Vagina (tissue), 2 donors: ENCODE measurements at regions not wholly inside any gene's neighbourhood (a gene's known extent, or its start where the extent isn't known, plus 50 kb on each side); places are given as distances from the start of the nearest gene placed in this dataset.
"Not testable (repeated sequence)": the region's sequence is repeated elsewhere in the genome, so short reads cannot be mapped to it uniquely, and the experiment has no call there.

Source experiments
- DNase-seq, 2 donors: peaks; one replicate each; pipeline ENCODE4 v3.0.0-alpha.2; 2017; ENCODE audit errors: extremely low spot score in 2 of 2
- H3K27ac ChIP-seq: fragments of 200-600 bp; sonication (generic); one replicate; pipeline ENCODE4 v1.5.1; 2019
- H3K27me3 ChIP-seq: fragments of 200-600 bp; sonication (generic); one replicate; pipeline ENCODE4 v1.5.1; 2019
- H3K36me3 ChIP-seq, 2 donors: fragments of 200-600 bp; sonication (generic); one replicate each; pipeline ENCODE4 v1.5.1; 2017 to 2019
- H3K4me1 ChIP-seq: fragments of 200-600 bp; sonication (generic); one replicate; pipeline ENCODE4 v1.5.1; 2019
- H3K4me3 ChIP-seq, 2 donors: fragments of 200-600 bp; sonication (generic); 1 replicate in 1 of 2; 2 replicates in 1 of 2; pipeline ENCODE4 v1.5.1; 2016 to 2019
- H3K9me3 ChIP-seq: fragments of 200-600 bp; sonication (generic); one replicate; pipeline ENCODE4 v1.5.1; 2019
- POLR2A ChIP-seq, 2 donors: fragments of 450-650 bp; IDR thresholded peaks; one replicate each; pipeline ENCODE4 v1.6.1; 2017; ENCODE audit warnings: antibody characterized with exemption in 2 of 2, mild to moderate bottlenecking in 2 of 2, moderate library complexity in 2 of 2
- POLR2AphosphoS5 ChIP-seq, 2 donors: sonication (generic); formaldehyde crosslinking; IDR thresholded peaks; one replicate each; pipeline ENCODE4 v1.9.0; 2017; ENCODE audit warnings: antibody characterized with exemption in 2 of 2, mild to moderate bottlenecking in 2 of 2, low read depth in 1 of 2; ENCODE audit not compliant: insufficient read depth in 1 of 2
- intact Hi-C: fragments of 100-400 bp; cut with DNase I; formaldehyde crosslinking; loops from one replicate; pipeline ENCODE4 v1.15.1; 2023
- TF ChIP-seq, protein P1 (sequence below), 3 experiments: fragments of 450-650 bp in 2 of 3; fragments of 200-600 bp in 1 of 3; sonication (generic) in 1 of 3; IDR thresholded peaks; one replicate each; pipeline ENCODE4 v1.5.1; 2017 to 2019; ENCODE audit warnings: antibody characterized with exemption in 3 of 3, mild to moderate bottlenecking in 2 of 3, moderate library complexity in 2 of 3

DNA sequence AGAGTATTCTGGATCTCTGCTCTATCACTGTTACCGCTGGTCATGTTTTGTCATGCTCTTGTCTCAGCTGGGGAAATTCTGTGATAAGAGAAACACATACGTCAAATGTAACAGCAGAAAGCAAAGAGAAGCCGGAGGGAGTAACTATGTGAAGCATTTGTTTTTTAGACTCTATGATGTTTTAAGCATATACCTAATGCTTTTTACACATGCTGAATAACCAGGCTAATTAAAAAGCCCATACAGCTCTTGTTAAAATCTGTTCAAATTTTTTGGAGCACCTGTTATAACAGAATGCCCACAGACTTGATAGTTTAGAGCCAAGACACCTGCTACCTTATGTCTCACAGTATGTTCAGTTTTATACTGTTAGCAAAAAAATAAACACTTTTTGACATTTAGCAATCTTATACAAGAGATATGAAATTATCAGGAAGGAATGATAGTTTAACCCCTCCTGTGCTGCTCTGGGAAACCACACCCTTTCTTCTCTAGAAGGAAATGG lies 92.3 kb upstream of the TANK start:
- H3K9me3 ChIP-seq = no peaks in the 10 kb centered on the region
- DNase-seq = no peak
- no peaks in the 10 kb centered on the region for H3K27me3 ChIP-seq
- peaks cover 7% of the 10 kb centered on the region for H3K4me1 ChIP-seq
- intact Hi-C loops = no loop called here
- H3K36me3 ChIP-seq = no peaks in the 10 kb centered on the region
- no peak overlapping the region for H3K27ac ChIP-seq
- TF ChIP-seq POLR2A (IDR thresholded peaks at IDR 0.05) (no peak), POLR2AphosphoS5 (IDR thresholded peaks at IDR 0.05; ENCODE audit: insufficient read depth in 1 of 2, low read depth in 1 of 2) (no peak)
- TF ChIP-seq, protein P1, sequence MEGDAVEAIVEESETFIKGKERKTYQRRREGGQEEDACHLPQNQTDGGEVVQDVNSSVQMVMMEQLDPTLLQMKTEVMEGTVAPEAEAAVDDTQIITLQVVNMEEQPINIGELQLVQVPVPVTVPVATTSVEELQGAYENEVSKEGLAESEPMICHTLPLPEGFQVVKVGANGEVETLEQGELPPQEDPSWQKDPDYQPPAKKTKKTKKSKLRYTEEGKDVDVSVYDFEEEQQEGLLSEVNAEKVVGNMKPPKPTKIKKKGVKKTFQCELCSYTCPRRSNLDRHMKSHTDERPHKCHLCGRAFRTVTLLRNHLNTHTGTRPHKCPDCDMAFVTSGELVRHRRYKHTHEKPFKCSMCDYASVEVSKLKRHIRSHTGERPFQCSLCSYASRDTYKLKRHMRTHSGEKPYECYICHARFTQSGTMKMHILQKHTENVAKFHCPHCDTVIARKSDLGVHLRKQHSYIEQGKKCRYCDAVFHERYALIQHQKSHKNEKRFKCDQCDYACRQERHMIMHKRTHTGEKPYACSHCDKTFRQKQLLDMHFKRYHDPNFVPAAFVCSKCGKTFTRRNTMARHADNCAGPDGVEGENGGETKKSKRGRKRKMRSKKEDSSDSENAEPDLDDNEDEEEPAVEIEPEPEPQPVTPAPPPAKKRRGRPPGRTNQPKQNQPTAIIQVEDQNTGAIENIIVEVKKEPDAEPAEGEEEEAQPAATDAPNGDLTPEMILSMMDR (IDR thresholded peaks at IDR 0.05) = no peak
- no peak overlapping the region for H3K4me3 ChIP-seq

DNA sequence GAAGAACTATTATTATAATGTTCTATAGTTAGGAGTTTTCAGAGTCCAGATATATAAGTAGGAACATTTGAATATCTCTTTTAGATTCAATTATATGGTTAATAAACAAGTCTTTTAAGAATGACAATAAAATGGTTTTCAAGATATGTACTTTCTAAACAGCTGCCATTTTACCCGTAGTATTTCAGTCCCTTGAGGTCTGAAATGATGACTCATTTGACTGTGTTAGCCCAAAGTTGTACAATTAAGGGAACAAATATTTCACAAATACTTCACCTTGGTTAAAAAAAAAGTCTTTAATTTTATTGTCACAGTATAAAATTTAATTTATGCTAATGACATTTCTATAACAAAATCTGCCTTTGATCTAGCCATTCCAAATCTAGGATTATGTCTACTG lies 91.6 kb upstream of the TANK start:
- no peak for DNase-seq
- H3K4me3 ChIP-seq = no peak overlapping the region
- H3K27ac ChIP-seq = no peak overlapping the region
- H3K36me3 ChIP-seq = no peaks in the 10 kb centered on the region
- H3K9me3 ChIP-seq = no peaks in the 10 kb centered on the region
- intact Hi-C loops = no loop called here
- TF ChIP-seq, protein P1 (IDR thresholded peaks at IDR 0.05) = no peak
- TF ChIP-seq POLR2A (IDR thresholded peaks at IDR 0.05) (no peak), POLR2AphosphoS5 (IDR thresholded peaks at IDR 0.05; ENCODE audit: insufficient read depth in 1 of 2, low read depth in 1 of 2) (no peak)
- H3K27me3 ChIP-seq = no peaks in the 10 kb centered on the region
- H3K4me1 ChIP-seq = no peaks in the 10 kb centered on the region

DNA sequence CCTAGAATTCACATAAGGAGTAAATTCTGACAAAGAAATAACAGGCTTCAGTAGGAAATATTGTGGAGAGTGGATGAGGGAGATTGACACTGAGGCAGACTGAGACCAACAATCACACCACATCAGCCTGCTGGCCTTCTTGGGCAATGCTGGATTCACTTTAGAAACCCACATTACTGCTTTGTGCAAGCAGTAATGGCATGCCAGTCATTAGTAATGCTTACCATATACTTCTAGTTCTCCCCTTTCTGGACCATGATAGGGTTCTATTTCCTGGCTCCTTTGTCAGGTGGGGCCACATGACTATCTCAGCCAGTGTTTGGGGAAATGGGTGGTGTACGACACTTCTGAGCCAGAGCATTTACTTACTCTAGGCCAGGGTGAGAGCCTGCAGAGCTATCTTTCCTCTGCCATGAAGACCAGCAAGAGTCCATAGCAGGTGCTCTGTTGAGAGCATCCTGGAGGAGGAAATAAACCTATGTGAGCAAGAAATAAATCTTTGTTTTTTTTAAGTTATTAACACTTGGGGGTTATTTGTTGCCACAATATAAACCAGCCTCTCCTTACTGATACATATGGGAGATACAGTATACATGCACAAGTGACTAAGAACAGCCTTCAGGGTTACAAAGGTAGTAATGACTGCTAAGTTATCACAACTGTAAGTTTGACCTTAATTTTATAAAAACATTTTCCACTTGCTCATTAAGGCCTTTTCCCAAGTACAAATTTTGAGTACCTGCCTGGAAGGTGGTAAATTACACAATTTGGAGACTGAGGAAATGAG lies 89.3 kb upstream of the TANK start:
- TF ChIP-seq POLR2AphosphoS5 (IDR thresholded peaks at IDR 0.05; ENCODE audit: insufficient read depth in 1 of 2, low read depth in 1 of 2) (no peak), POLR2A (IDR thresholded peaks at IDR 0.05) (no peak)
- TF ChIP-seq, protein P1 (IDR thresholded peaks at IDR 0.05) = no peak
- no peak overlapping the region for H3K27ac ChIP-seq
- no peaks in the 10 kb centered on the region for H3K36me3 ChIP-seq
- intact Hi-C loops = no loop called here
- H3K27me3 ChIP-seq = no peaks in the 10 kb centered on the region
- no peaks in the 10 kb centered on the region for H3K4me1 ChIP-seq
- no peak overlapping the region for H3K4me3 ChIP-seq
- H3K9me3 ChIP-seq = no peaks in the 10 kb centered on the region
- no peak for DNase-seq

DNA sequence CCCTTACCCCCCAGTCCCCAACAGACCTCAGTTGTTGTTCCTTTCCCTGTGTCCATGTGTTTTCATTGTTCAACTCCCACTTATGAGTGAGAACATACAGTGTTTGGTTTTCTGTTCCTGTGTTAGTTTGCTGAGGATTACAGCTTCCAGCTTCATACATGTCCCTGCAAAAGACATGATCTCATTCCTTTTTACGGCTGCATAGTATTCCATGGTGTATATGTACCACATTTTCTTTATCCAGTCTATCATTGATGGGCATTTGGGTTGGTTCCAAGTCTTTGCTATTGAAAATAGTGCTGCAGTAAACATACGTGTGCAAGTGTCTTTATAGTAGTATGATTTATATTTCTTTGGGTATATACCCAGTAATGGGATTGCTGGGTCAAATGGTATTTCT lies 87.8 kb upstream of the TANK start:
- H3K27me3 ChIP-seq, H3K27ac ChIP-seq, H3K9me3 ChIP-seq, H3K36me3 ChIP-seq, H3K4me1 ChIP-seq, DNase-seq, H3K4me3 ChIP-seq, intact Hi-C loops: not testable (repeated sequence)

DNA sequence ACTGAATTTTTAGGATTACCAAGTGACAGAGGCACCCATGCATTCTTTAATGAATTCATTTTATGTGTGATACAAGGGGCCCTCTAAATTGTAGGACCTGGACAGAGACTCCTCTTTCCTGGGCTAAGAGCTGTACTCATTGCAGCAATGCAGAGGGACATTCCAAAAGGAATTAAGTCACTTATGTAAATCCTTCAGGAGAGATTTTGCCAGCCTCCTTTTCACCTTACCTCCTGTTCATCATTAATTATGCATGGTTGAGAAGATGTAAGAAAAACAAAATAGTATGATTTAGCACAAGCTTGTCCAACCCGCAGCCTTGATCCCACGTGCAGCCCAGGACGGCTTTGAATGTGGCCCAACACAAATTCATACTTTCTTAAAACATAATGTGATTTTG lies 84.5 kb upstream of the TANK start:
- DNase-seq = no peak
- H3K27me3 ChIP-seq = no peaks in the 10 kb centered on the region
- intact Hi-C loops = no loop called here
- no peak overlapping the region for H3K27ac ChIP-seq
- H3K36me3 ChIP-seq = no peaks in the 10 kb centered on the region
- no peak overlapping the region for H3K4me3 ChIP-seq
- no peaks in the 10 kb centered on the region for H3K9me3 ChIP-seq
- H3K4me1 ChIP-seq = peaks cover 19% of the 10 kb centered on the region
- TF ChIP-seq POLR2A (IDR thresholded peaks at IDR 0.05) (no peak), POLR2AphosphoS5 (IDR thresholded peaks at IDR 0.05; ENCODE audit: insufficient read depth in 1 of 2, low read depth in 1 of 2) (no peak)
- TF ChIP-seq, protein P1 (IDR thresholded peaks at IDR 0.05) = no peak
